DND-41 (cell line): ENCODE measurements at regions not wholly inside any gene's neighbourhood (a gene's known extent, or its start where the extent isn't known, plus 50 kb on each side); places are given as distances from the start of the nearest gene placed in this dataset.
"Not testable (repeated sequence)": the region's sequence is repeated elsewhere in the genome, so short reads cannot be mapped to it uniquely, and the experiment has no call there.

ENCODE experiments used
- ATAC-seq: fragments of 200-7000 bp; cut with Tn5 transposase; 3 replicates; pipeline ENCODE4 v1.9.1; 2021; ENCODE audit warnings: low read depth; ENCODE audit not compliant: insufficient read depth
- DNase-seq: peaks from one replicate; pipeline ENCODE4 v3.0.0-alpha.2; 2020
- H2AFZ ChIP-seq: 2 replicates; pipeline ENCODE4 v1.6.0; 2012; ENCODE audit warnings: low read depth, low read length
- H3K27ac ChIP-seq: 2 replicates; pipeline ENCODE4 v1.5.1; 2012; ENCODE audit warnings: low read length, inconsistent platforms
- H3K27me3 ChIP-seq: fragments of 200-600 bp; sonication (generic); 2 replicates; pipeline ENCODE4 v1.6.0; 2012; ENCODE audit warnings: low read length, mild to moderate bottlenecking, inconsistent platforms; ENCODE audit not compliant: insufficient read depth, poor library complexity
- H3K36me3 ChIP-seq: 2 replicates; pipeline ENCODE4 v1.5.1; 2012; ENCODE audit warnings: low read length, inconsistent platforms; ENCODE audit not compliant: insufficient read depth
- H3K4me1 ChIP-seq: 2 replicates; pipeline ENCODE4 v1.5.1; 2012; ENCODE audit warnings: mild to moderate bottlenecking, low read length; ENCODE audit not compliant: insufficient read depth
- H3K4me2 ChIP-seq: 2 replicates; pipeline ENCODE4 v1.6.0; 2012; ENCODE audit warnings: mild to moderate bottlenecking, moderate library complexity, low read length, inconsistent platforms; ENCODE audit not compliant: insufficient read depth
- H3K4me3 ChIP-seq, 2 experiments: fragments of 200-600 bp in 1 of 2; shearing (Covaris generic) in 1 of 2; 2 replicates each; pipeline ENCODE4 v1.5.1; 2012 to 2016; ENCODE audit warnings: inconsistent platforms in 2 of 2, low read length in 2 of 2, mild to moderate bottlenecking in 2 of 2, low read depth in 1 of 2, moderate library complexity in 1 of 2
- H3K79me2 ChIP-seq: 2 replicates; pipeline ENCODE4 v1.6.0; 2012; ENCODE audit warnings: low read length, inconsistent platforms; ENCODE audit not compliant: insufficient read depth
- H3K9ac ChIP-seq: 2 replicates; pipeline ENCODE4 v1.6.0; 2012; ENCODE audit warnings: low read depth, mild to moderate bottlenecking, inconsistent platforms, low read length, moderate library complexity
- H3K9me3 ChIP-seq: 2 replicates; pipeline ENCODE4 v1.5.1; 2012; ENCODE audit warnings: low read length, moderate library complexity, mild to moderate bottlenecking, inconsistent platforms; ENCODE audit not compliant: insufficient read depth, severe bottlenecking
- H4K20me1 ChIP-seq: 2 replicates; pipeline ENCODE4 v1.6.0; 2012; ENCODE audit warnings: low read length; ENCODE audit not compliant: insufficient read depth
- EZH2 ChIP-seq: IDR thresholded peaks from 3 replicates; pipeline ENCODE4 v1.6.1; 2012; ENCODE audit warnings: borderline replicate concordance, low read depth, mild to moderate bottlenecking, moderate library complexity, low read length, inconsistent platforms; ENCODE audit not compliant: severe bottlenecking
- TF ChIP-seq, protein P1 (sequence below): IDR thresholded peaks from 2 replicates; pipeline ENCODE4 v1.5.1; 2012; ENCODE audit warnings: borderline replicate concordance, low read length, moderate library complexity, mild to moderate bottlenecking; ENCODE audit not compliant: poor library complexity, severe bottlenecking; ENCODE audit errors: extremely low read depth

DNA sequence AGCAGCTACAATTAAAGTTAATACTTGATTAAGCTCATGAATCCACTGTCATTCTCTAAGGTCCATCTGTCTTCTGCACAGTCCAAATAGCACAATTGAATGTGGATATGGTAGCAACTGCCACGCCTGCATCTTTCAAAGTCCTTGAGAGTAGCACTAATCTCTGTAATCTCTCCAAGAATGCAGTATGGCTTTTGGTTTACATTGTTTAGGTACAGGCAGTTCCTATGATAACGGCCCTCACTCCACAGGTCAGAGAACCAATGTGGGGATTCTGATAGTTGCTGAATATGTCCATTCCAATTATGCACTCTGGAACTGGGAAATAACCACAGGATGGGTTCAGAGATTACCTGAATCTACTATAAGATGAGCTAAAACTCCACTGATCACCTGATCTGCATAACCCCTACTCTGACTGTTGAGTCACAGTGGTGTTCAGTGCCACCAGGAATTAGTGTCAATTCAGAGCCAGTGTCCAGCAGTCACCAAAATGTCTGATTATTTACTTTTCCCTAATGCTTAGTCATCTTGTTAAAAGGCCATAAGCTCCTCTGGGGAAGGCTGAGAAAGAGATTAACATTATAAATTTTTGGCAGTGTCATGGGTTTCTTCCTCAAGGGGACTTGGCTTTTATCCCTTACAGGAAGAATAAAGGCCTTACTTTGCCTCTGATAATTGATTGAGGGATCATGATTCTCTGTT, 175.5 kb downstream of the GOLGA8K start:
- DNase-seq, H3K27ac ChIP-seq, H4K20me1 ChIP-seq, H2AFZ ChIP-seq, H3K9me3 ChIP-seq, H3K9ac ChIP-seq, H3K4me3 ChIP-seq, H3K79me2 ChIP-seq, H3K27me3 ChIP-seq, ATAC-seq, H3K36me3 ChIP-seq, H3K4me1 ChIP-seq, H3K4me2 ChIP-seq: not testable (repeated sequence)

DNA sequence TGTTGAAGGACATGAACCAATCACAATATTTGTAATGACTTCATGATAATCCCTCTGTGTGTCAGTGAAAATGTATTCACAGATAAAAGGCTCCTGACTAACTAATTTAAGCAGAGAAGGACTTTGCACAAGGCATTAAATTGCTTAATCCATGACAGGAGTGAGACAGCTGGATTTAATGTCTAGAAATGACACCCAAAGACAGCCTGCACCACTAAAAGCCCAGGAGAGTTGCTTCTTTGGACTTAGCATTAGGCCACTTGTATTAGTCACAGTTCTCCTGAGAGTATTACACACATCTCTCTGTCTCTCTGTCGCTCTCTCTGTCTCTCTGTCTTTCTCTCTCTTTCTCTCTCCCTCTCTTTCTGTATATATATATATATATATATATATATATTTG, 180.4 kb downstream of the GOLGA8K start:
- Histone ChIP-seq H3K27me3 (no peaks in the 10 kb centered on the region), H3K4me3 (no peak overlapping the region), H3K79me2 (no peaks in the 10 kb centered on the region), H3K27ac (no peak overlapping the region), H3K4me2 (no peak overlapping the region), H3K36me3 (no peaks in the 10 kb centered on the region), H3K9me3 (no peaks in the 10 kb centered on the region), H3K4me1 (no peaks in the 10 kb centered on the region), H4K20me1 (no peaks in the 10 kb centered on the region), H2AFZ (no peak overlapping the region), H3K9ac (no peak overlapping the region)
- ATAC-seq (no peak), DNase-seq (no peak)
- TF ChIP-seq, protein P1, sequence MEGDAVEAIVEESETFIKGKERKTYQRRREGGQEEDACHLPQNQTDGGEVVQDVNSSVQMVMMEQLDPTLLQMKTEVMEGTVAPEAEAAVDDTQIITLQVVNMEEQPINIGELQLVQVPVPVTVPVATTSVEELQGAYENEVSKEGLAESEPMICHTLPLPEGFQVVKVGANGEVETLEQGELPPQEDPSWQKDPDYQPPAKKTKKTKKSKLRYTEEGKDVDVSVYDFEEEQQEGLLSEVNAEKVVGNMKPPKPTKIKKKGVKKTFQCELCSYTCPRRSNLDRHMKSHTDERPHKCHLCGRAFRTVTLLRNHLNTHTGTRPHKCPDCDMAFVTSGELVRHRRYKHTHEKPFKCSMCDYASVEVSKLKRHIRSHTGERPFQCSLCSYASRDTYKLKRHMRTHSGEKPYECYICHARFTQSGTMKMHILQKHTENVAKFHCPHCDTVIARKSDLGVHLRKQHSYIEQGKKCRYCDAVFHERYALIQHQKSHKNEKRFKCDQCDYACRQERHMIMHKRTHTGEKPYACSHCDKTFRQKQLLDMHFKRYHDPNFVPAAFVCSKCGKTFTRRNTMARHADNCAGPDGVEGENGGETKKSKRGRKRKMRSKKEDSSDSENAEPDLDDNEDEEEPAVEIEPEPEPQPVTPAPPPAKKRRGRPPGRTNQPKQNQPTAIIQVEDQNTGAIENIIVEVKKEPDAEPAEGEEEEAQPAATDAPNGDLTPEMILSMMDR = no peak
- no peak for TF ChIP-seq EZH2
